ENCODE measurements at regions not wholly inside any gene's neighbourhood (a gene's known extent, or its start where the extent isn't known, plus 50 kb on each side); places are given as distances from the start of the nearest gene placed in this dataset.

GRCh38 chr9:111152614-111153406, 114.5 kb upstream of the LPAR1 start:
- H3K9me3 Mint-ChIP-seq (ENCODE audit: unreplicated experiment): no peaks in the 10 kb centered on the region

GRCh38 chr9:111151537-111151936, 113.3 kb upstream of the LPAR1 start:
- Mint-ChIP-seq H3K9me3 (ENCODE audit: unreplicated experiment) (no peaks in the 10 kb centered on the region), H3K4me3 (ENCODE audit: unreplicated experiment) (no peak overlapping the region), H3K36me3 (ENCODE audit: low read depth, unreplicated experiment) (no peaks in the 10 kb centered on the region), H3K27me3 (ENCODE audit: low read depth, unreplicated experiment) (no peaks in the 10 kb centered on the region), H3K27ac (ENCODE audit: unreplicated experiment) (no peak overlapping the region), H3K4me1 (ENCODE audit: low read depth, unreplicated experiment) (peaks cover 6% of the 10 kb centered on the region)
- Histone ChIP-seq H3K4me3 (ENCODE audit: insufficient read depth, low read depth, low read length) (no peak overlapping the region), H3K27me3 (ENCODE audit: insufficient read depth, low read length) (no peaks in the 10 kb centered on the region), H3K4me1 (ENCODE audit: insufficient read depth, low read length) (no peaks in the 10 kb centered on the region), H3K27ac (ENCODE audit: low read depth, low read length) (no peak overlapping the region), H4K20me1 (ENCODE audit: insufficient read depth, low read length) (no peaks in the 10 kb centered on the region), H3K4me2 (ENCODE audit: low read length) (no peak overlapping the region), H3K9me3 (ENCODE audit: insufficient read depth, low read depth, low read length) (no peaks in the 10 kb centered on the region), H3K36me3 (ENCODE audit: insufficient read depth, low read length) (no peaks in the 10 kb centered on the region), H2AFZ (ENCODE audit: low read depth, low read length) (no peak overlapping the region), H3K9ac (ENCODE audit: low read length) (no peak overlapping the region), H3K79me2 (ENCODE audit: insufficient read depth, low read length) (no peaks in the 10 kb centered on the region)
- DNase-seq (ENCODE audit: low read depth): no peak
- no peak for TF ChIP-seq EZH2 (IDR thresholded peaks at IDR 0.05; ENCODE audit: insufficient read depth, low read length)
- no peak for TF ChIP-seq CTCF (IDR thresholded peaks at IDR 0.05; ENCODE audit: insufficient read depth, low read depth, low read length)
- FAIRE-seq: no peak

More at GRCh38 chr9:111152614-111153406, 114.5 kb upstream of the LPAR1 start:
- Histone ChIP-seq H3K4me1 (ENCODE audit: insufficient read depth, low read length) (no peaks in the 10 kb centered on the region), H3K4me2 (ENCODE audit: low read length) (no peak overlapping the region), H3K79me2 (ENCODE audit: insufficient read depth, low read length) (no peaks in the 10 kb centered on the region), H3K27ac (ENCODE audit: low read depth, low read length) (no peak overlapping the region), H3K36me3 (ENCODE audit: insufficient read depth, low read length) (no peaks in the 10 kb centered on the region), H4K20me1 (ENCODE audit: insufficient read depth, low read length) (no peaks in the 10 kb centered on the region), H2AFZ (ENCODE audit: low read depth, low read length) (no peak overlapping the region), H3K9me3 (ENCODE audit: insufficient read depth, low read depth, low read length) (no peaks in the 10 kb centered on the region), H3K4me3 (ENCODE audit: insufficient read depth, low read depth, low read length) (no peak overlapping the region), H3K27me3 (ENCODE audit: insufficient read depth, low read length) (no peaks in the 10 kb centered on the region), H3K9ac (ENCODE audit: low read length) (no peak overlapping the region)
- no peak for DNase-seq (ENCODE audit: low read depth)
- Mint-ChIP-seq H3K36me3 (ENCODE audit: low read depth, unreplicated experiment) (no peaks in the 10 kb centered on the region), H3K4me3 (ENCODE audit: unreplicated experiment) (no peak overlapping the region), H3K4me1 (ENCODE audit: low read depth, unreplicated experiment) (peaks cover 6% of the 10 kb centered on the region), H3K27me3 (ENCODE audit: low read depth, unreplicated experiment) (no peaks in the 10 kb centered on the region), H3K27ac (ENCODE audit: unreplicated experiment) (no peak overlapping the region)
- no peak for TF ChIP-seq EZH2 (IDR thresholded peaks at IDR 0.05; ENCODE audit: insufficient read depth, low read length)
- no peak for FAIRE-seq

GRCh38 chr9:111150181-111150580, 111.9 kb upstream of the LPAR1 start:
- DNase-seq (ENCODE audit: low read depth) (no peak), FAIRE-seq (no peak)
- Histone ChIP-seq H3K79me2 (ENCODE audit: insufficient read depth, low read length) (no peaks in the 10 kb centered on the region), H4K20me1 (ENCODE audit: insufficient read depth, low read length) (no peaks in the 10 kb centered on the region), H3K36me3 (ENCODE audit: insufficient read depth, low read length) (no peaks in the 10 kb centered on the region), H3K9ac (ENCODE audit: low read length) (no peak overlapping the region), H3K4me2 (ENCODE audit: low read length) (no peak overlapping the region), H3K27me3 (ENCODE audit: insufficient read depth, low read length) (no peaks in the 10 kb centered on the region), H3K27ac (ENCODE audit: low read depth, low read length) (no peak overlapping the region), H3K4me1 (ENCODE audit: insufficient read depth, low read length) (no peaks in the 10 kb centered on the region), H2AFZ (ENCODE audit: low read depth, low read length) (no peak overlapping the region), H3K9me3 (ENCODE audit: insufficient read depth, low read depth, low read length) (no peaks in the 10 kb centered on the region), H3K4me3 (ENCODE audit: insufficient read depth, low read depth, low read length) (no peak overlapping the region)
- Mint-ChIP-seq H3K27me3 (ENCODE audit: low read depth, unreplicated experiment) (peaks cover 2% of the 10 kb centered on the region), H3K4me1 (ENCODE audit: low read depth, unreplicated experiment) (peaks cover 6% of the 10 kb centered on the region), H3K27ac (ENCODE audit: unreplicated experiment) (no peak overlapping the region), H3K4me3 (ENCODE audit: unreplicated experiment) (no peak overlapping the region), H3K9me3 (ENCODE audit: unreplicated experiment) (no peaks in the 10 kb centered on the region), H3K36me3 (ENCODE audit: low read depth, unreplicated experiment) (no peaks in the 10 kb centered on the region)
- no peak for TF ChIP-seq EZH2 (IDR thresholded peaks at IDR 0.05; ENCODE audit: insufficient read depth, low read length)
- TF ChIP-seq CTCF (IDR thresholded peaks at IDR 0.05; ENCODE audit: insufficient read depth, low read depth, low read length): no peak
